WERI-Rb-1 (cell line): ENCODE measurements at regions not wholly inside any gene's neighbourhood (a gene's known extent, or its start where the extent isn't known, plus 50 kb on each side); places are given as distances from the start of the nearest gene placed in this dataset.
A peak's percentile ranks its signal among the peaks of the same experiment; 100 is the strongest.

Experiments
- DNase-seq: peaks from one replicate; pipeline ENCODE4 v3.0.0-alpha.2; 2020
- H3K27ac ChIP-seq: fragments of 250-450 bp; sonication (Bioruptor Pico); 2 replicates; pipeline ENCODE4 v1.5.1; 2020; ENCODE audit warnings: mild to moderate bottlenecking, moderate library complexity
- H3K27me3 ChIP-seq: fragments of 250-450 bp; sonication (Bioruptor Pico); 2 replicates; pipeline ENCODE4 v1.5.1; 2021; ENCODE audit warnings: mild to moderate bottlenecking, low read depth, moderate library complexity; ENCODE audit not compliant: insufficient read depth, severe bottlenecking
- H3K36me3 ChIP-seq: fragments of 250-450 bp; sonication (Bioruptor Pico); 2 replicates; pipeline ENCODE4 v1.5.1; 2020; ENCODE audit warnings: mild to moderate bottlenecking, moderate library complexity
- H3K4me3 ChIP-seq: 2 replicates; pipeline ENCODE4 v1.5.1; 2011; ENCODE audit warnings: low read depth, mild to moderate bottlenecking, control low read depth, low read length
- H3K9me3 ChIP-seq: fragments of 250-450 bp; sonication (Bioruptor Pico); 2 replicates; pipeline ENCODE4 v1.5.1; 2021; ENCODE audit warnings: mild to moderate bottlenecking, moderate library complexity; ENCODE audit not compliant: severe bottlenecking
- CTCF ChIP-seq: IDR thresholded peaks from 2 replicates; pipeline ENCODE4 v1.5.1; 2011; ENCODE audit warnings: low read depth, mild to moderate bottlenecking, control low read depth, inconsistent platforms, low read length

- Histone ChIP-seq H3K36me3 (no peaks in the 10 kb centered on the region), H3K9me3 (no peaks in the 10 kb centered on the region), H3K27ac (no peak overlapping the region), H3K27me3 (no peaks in the 10 kb centered on the region), H3K4me3 (peak overlapping the region; percentile 47)
- no peak for DNase-seq
- TF ChIP-seq CTCF: no peak
Measured at GRCh38 chr21:38121888-38122720, 134.7 kb upstream of the KCNJ15 start.

GRCh38 chr21:38123626-38124025, 133.2 kb upstream of the KCNJ15 start:
- Histone ChIP-seq H3K4me3 (no peak overlapping the region), H3K27ac (no peak overlapping the region), H3K9me3 (no peaks in the 10 kb centered on the region), H3K36me3 (no peaks in the 10 kb centered on the region), H3K27me3 (no peaks in the 10 kb centered on the region)
- no peak for TF ChIP-seq CTCF
- no peak for DNase-seq

DNA sequence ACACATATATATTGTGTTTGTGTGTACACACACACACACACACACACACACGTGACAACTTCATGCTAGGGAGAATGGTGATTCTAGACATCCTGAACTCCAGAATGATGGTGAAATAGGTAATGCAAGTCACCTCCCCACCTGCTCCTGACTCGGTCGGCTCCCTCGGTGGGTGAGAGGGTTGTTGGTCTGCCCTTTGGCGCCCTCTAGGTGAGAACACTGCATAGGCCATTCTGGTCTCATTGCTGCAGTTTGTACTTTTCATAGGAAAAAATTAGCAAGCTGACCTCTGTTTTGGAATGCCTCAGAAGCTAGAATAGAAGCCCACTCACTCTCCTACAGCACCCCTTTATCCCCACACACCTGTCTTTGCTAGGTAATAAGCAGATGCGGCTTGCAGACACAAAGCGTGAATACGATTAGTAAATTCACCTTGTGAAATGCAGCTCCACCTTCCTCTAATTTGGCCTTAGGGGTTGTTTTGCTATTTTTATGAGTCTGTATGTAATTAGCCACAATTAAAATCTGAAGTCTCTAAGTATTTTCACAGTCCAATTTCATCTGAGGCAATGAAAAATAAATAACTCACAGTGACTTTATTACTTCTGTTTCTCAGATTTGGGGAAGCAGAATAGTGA, 130.0 kb upstream of the KCNJ15 start:
- Histone ChIP-seq H3K9me3 (no peaks in the 10 kb centered on the region), H3K27me3 (no peaks in the 10 kb centered on the region), H3K36me3 (no peaks in the 10 kb centered on the region), H3K4me3 (no peak overlapping the region), H3K27ac (no peak overlapping the region)
- peak; percentile 93 for TF ChIP-seq CTCF
- DNase-seq: peak; percentile 90

- H3K27ac ChIP-seq: no peak overlapping the region
- no peak for DNase-seq
- H3K36me3 ChIP-seq: no peaks in the 10 kb centered on the region
- no peaks in the 10 kb centered on the region for H3K9me3 ChIP-seq
- TF ChIP-seq CTCF: no peak
- no peaks in the 10 kb centered on the region for H3K27me3 ChIP-seq
- H3K4me3 ChIP-seq: no peak overlapping the region
Measured at GRCh38 chr21:38129711-38130110, 127.1 kb upstream of the KCNJ15 start.

- Histone ChIP-seq H3K27me3 (no peaks in the 10 kb centered on the region), H3K9me3 (no peaks in the 10 kb centered on the region), H3K4me3 (no peak overlapping the region), H3K27ac (no peak overlapping the region), H3K36me3 (no peaks in the 10 kb centered on the region)
- no peak for DNase-seq
- TF ChIP-seq CTCF: no peak
Measured at GRCh38 chr21:38133240-38133639, 123.6 kb upstream of the KCNJ15 start.
